GM23338 (cell line): ENCODE measurements at regions not wholly inside any gene's neighbourhood (a gene's known extent, or its start where the extent isn't known, plus 50 kb on each side); places are given as distances from the start of the nearest gene placed in this dataset.

Experiments
- ATAC-seq: fragments of 200-7000 bp; cut with Tn5 transposase; 3 replicates; pipeline ENCODE4 v1.9.1; 2020
- DNase-seq: peaks from one replicate; pipeline ENCODE4 v3.0.0-alpha.2; 2015; ENCODE audit warnings: low spot score
- H2AFZ ChIP-seq: fragments of 200-600 bp; sonication (generic); 2 replicates; pipeline ENCODE4 v1.8.0; 2016; ENCODE audit warnings: antibody characterized with exemption, mild to moderate bottlenecking, moderate library complexity
- H3F3A ChIP-seq: fragments of 200-600 bp; sonication (generic); replicated peaks from 2 replicates; pipeline ENCODE4 v1.8.0; 2017; ENCODE audit warnings: antibody characterized with exemption, mixed run types, low read depth
- H3K27ac ChIP-seq: fragments of 200-600 bp; sonication (generic); 2 replicates; pipeline ENCODE4 v1.6.1; 2016; ENCODE audit warnings: low read depth
- H3K27me3 ChIP-seq: fragments of 200-600 bp; sonication (generic); 2 replicates; pipeline ENCODE4 v1.8.0; 2016; ENCODE audit warnings: mild to moderate bottlenecking, mixed run types, moderate library complexity; ENCODE audit not compliant: insufficient read depth
- H3K36me3 ChIP-seq: fragments of 200-600 bp; sonication (generic); 2 replicates; pipeline ENCODE4 v1.8.0; 2016; ENCODE audit warnings: mild to moderate bottlenecking; ENCODE audit not compliant: insufficient read depth
- H3K4me1 ChIP-seq: fragments of 200-600 bp; sonication (generic); 2 replicates; pipeline ENCODE4 v1.8.0; 2016; ENCODE audit warnings: mild to moderate bottlenecking, moderate library complexity; ENCODE audit not compliant: insufficient read depth
- H3K4me2 ChIP-seq: fragments of 200-600 bp; sonication (generic); 2 replicates; pipeline ENCODE4 v1.7.1; 2017; ENCODE audit warnings: mixed run types
- H3K4me3 ChIP-seq: fragments of 200-600 bp; sonication (generic); 2 replicates; pipeline ENCODE4 v1.6.1; 2016; ENCODE audit warnings: mixed run types
- H3K79me2 ChIP-seq: fragments of 200-600 bp; sonication (generic); replicated peaks from 2 replicates; pipeline ENCODE4 v1.8.0; 2017; ENCODE audit warnings: mild to moderate bottlenecking; ENCODE audit not compliant: insufficient read depth
- H3K9me2 ChIP-seq: fragments of 200-600 bp; sonication (generic); 2 replicates; pipeline ENCODE4 v1.8.0; 2017; ENCODE audit not compliant: insufficient read depth
- H4K20me1 ChIP-seq: fragments of 200-600 bp; sonication (generic); replicated peaks from 2 replicates; pipeline ENCODE4 v1.8.0; 2017; ENCODE audit warnings: mild to moderate bottlenecking; ENCODE audit not compliant: insufficient read depth
- H3K27ac Mint-ChIP-seq: 2 replicates; pipeline ENCODE4 v1.8.0; 2020; ENCODE audit warnings: inconsistent platforms, mild to moderate bottlenecking, moderate library complexity, mixed read lengths
- H3K27me3 Mint-ChIP-seq: 3 replicates; pipeline ENCODE4 v1.8.0; 2022; ENCODE audit warnings: low read depth, mild to moderate bottlenecking, moderate library complexity, mixed read lengths, inconsistent platforms; ENCODE audit not compliant: insufficient read depth, poor library complexity
- H3K36me3 Mint-ChIP-seq: 3 replicates; pipeline ENCODE4 v1.8.0; 2021; ENCODE audit warnings: low read depth, mild to moderate bottlenecking, inconsistent platforms, moderate library complexity, mixed read lengths
- H3K4me1 Mint-ChIP-seq: 3 replicates; pipeline ENCODE4 v1.8.0; 2020; ENCODE audit warnings: mild to moderate bottlenecking, inconsistent platforms, mixed read lengths
- H3K4me3 Mint-ChIP-seq: 3 replicates; pipeline ENCODE4 v1.8.0; 2021; ENCODE audit warnings: moderate library complexity, mild to moderate bottlenecking, inconsistent platforms, mixed read lengths
- H3K9me3 Mint-ChIP-seq: 3 replicates; pipeline ENCODE4 v1.8.0; 2020; ENCODE audit warnings: moderate library complexity, mild to moderate bottlenecking, inconsistent platforms, mixed read lengths
- CREB1 ChIP-seq: fragments of 250-450 bp; sonication (Bioruptor Pico); IDR thresholded peaks from 2 replicates; pipeline ENCODE4 v1.5.0; 2020; ENCODE audit warnings: low read depth, mild to moderate bottlenecking, moderate library complexity
- CTCF ChIP-seq, 2 experiments: fragments of 200-600 bp in 1 of 2; sonication (generic) in 1 of 2; conservative IDR thresholded peaks; 2 replicates each; pipeline versions ENCODE4 v1.5.1 to v1.6.1; 2016 to 2017; ENCODE audit warnings: antibody characterized with exemption in 2 of 2, low read depth in 2 of 2, mild to moderate bottlenecking in 2 of 2, moderate library complexity in 1 of 2
- EZH2 ChIP-seq: fragments of 200-600 bp; sonication (generic); IDR thresholded peaks from one replicate; pipeline ENCODE4 v1.8.0; 2017; ENCODE audit warnings: antibody characterized with exemption, mild to moderate bottlenecking, low read depth; ENCODE audit not compliant: unreplicated experiment
- EZH2phosphoT487 ChIP-seq: fragments of 200-600 bp; sonication (generic); IDR thresholded peaks from one replicate; pipeline ENCODE4 v1.8.1; 2018; ENCODE audit warnings: antibody characterized with exemption; ENCODE audit not compliant: unreplicated experiment
- JUNB ChIP-seq: IDR thresholded peaks from one replicate; pipeline ENCODE4 v1.6.1; 2016; ENCODE audit warnings: antibody characterized with exemption; ENCODE audit not compliant: unreplicated experiment
- NANOG ChIP-seq: IDR thresholded peaks from 2 replicates; pipeline ENCODE4 v1.6.1; 2016; ENCODE audit warnings: antibody characterized with exemption, borderline replicate concordance
- POLR2AphosphoS5 ChIP-seq: IDR thresholded peaks from 2 replicates; pipeline ENCODE4 v1.6.1; 2016; ENCODE audit warnings: antibody characterized with exemption, low read depth
- STAT1 ChIP-seq: IDR thresholded peaks from one replicate; pipeline ENCODE4 v1.6.1; 2016; ENCODE audit warnings: antibody characterized with exemption; ENCODE audit not compliant: unreplicated experiment
- ZNF114 ChIP-seq: fragments of 250-450 bp; sonication (Bioruptor Pico); IDR thresholded peaks from 2 replicates; pipeline ENCODE4 v1.5.0; 2020; ENCODE audit warnings: mild to moderate bottlenecking, moderate library complexity
- ZNF331 ChIP-seq: fragments of 250-450 bp; sonication (Bioruptor Pico); IDR thresholded peaks from 2 replicates; pipeline ENCODE4 v1.5.0; 2020; ENCODE audit warnings: low read depth, mild to moderate bottlenecking, moderate library complexity
- TF ChIP-seq, protein P1 (sequence below): fragments of 250-450 bp; sonication (Bioruptor Pico); IDR thresholded peaks from 2 replicates; pipeline ENCODE4 v1.5.0; 2020; ENCODE audit warnings: mild to moderate bottlenecking, moderate library complexity
- TF ChIP-seq, protein P2 (sequence below): IDR thresholded peaks from 2 replicates; pipeline ENCODE4 v1.6.1; 2016; ENCODE audit warnings: antibody characterized with exemption
- TF ChIP-seq, protein P3 (sequence below): IDR thresholded peaks from one replicate; pipeline ENCODE4 v1.6.1; 2018; ENCODE audit warnings: antibody characterized with exemption; ENCODE audit not compliant: unreplicated experiment

DNA sequence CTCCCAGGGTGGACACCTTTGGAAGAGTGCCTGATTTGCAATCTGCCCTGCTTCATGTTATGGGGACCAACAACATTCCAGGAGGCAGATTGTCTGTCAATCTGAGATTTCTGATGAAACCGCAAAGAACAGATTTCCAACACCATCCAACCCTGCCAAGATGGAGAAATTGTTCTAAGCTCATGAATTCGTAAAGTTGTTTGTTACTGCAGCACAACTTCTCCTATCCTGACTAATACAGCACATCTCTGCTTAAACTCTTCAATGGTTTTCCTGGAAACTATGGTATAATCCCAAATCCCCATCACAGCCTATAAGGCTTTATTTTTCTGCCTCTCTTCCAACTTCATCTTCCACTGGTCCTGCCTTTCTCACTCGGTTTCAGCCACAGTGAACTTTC lies 210.3 kb upstream of the TSHZ3 start:
- Histone ChIP-seq H3K36me3 (no peaks in the 10 kb centered on the region; the same call in 1 of the 2 replicates), H3K4me3 (no peak overlapping the region), H3K27me3 (no peaks in the 10 kb centered on the region), H3K4me2 (no peak overlapping the region), H3K27ac (no peak overlapping the region), H3K79me2 (no peaks in the 10 kb centered on the region), H3K4me1 (no peaks in the 10 kb centered on the region; the same call in 1 of the 2 replicates), H3F3A (no peaks in the 10 kb centered on the region), H4K20me1 (no peaks in the 10 kb centered on the region), H2AFZ (no peak overlapping the region), H3K9me2 (0 out of 2 replicates have a peak, but pooled peaks cover 4% of the 10 kb centered on the region)
- peaks cover 6% of the 10 kb centered on the region for H3K4me1 Mint-ChIP-seq
- ATAC-seq: no peak
- no peak for DNase-seq
- peaks cover 27% of the 10 kb centered on the region for H3K9me3 Mint-ChIP-seq
- TF ChIP-seq, protein P1, sequence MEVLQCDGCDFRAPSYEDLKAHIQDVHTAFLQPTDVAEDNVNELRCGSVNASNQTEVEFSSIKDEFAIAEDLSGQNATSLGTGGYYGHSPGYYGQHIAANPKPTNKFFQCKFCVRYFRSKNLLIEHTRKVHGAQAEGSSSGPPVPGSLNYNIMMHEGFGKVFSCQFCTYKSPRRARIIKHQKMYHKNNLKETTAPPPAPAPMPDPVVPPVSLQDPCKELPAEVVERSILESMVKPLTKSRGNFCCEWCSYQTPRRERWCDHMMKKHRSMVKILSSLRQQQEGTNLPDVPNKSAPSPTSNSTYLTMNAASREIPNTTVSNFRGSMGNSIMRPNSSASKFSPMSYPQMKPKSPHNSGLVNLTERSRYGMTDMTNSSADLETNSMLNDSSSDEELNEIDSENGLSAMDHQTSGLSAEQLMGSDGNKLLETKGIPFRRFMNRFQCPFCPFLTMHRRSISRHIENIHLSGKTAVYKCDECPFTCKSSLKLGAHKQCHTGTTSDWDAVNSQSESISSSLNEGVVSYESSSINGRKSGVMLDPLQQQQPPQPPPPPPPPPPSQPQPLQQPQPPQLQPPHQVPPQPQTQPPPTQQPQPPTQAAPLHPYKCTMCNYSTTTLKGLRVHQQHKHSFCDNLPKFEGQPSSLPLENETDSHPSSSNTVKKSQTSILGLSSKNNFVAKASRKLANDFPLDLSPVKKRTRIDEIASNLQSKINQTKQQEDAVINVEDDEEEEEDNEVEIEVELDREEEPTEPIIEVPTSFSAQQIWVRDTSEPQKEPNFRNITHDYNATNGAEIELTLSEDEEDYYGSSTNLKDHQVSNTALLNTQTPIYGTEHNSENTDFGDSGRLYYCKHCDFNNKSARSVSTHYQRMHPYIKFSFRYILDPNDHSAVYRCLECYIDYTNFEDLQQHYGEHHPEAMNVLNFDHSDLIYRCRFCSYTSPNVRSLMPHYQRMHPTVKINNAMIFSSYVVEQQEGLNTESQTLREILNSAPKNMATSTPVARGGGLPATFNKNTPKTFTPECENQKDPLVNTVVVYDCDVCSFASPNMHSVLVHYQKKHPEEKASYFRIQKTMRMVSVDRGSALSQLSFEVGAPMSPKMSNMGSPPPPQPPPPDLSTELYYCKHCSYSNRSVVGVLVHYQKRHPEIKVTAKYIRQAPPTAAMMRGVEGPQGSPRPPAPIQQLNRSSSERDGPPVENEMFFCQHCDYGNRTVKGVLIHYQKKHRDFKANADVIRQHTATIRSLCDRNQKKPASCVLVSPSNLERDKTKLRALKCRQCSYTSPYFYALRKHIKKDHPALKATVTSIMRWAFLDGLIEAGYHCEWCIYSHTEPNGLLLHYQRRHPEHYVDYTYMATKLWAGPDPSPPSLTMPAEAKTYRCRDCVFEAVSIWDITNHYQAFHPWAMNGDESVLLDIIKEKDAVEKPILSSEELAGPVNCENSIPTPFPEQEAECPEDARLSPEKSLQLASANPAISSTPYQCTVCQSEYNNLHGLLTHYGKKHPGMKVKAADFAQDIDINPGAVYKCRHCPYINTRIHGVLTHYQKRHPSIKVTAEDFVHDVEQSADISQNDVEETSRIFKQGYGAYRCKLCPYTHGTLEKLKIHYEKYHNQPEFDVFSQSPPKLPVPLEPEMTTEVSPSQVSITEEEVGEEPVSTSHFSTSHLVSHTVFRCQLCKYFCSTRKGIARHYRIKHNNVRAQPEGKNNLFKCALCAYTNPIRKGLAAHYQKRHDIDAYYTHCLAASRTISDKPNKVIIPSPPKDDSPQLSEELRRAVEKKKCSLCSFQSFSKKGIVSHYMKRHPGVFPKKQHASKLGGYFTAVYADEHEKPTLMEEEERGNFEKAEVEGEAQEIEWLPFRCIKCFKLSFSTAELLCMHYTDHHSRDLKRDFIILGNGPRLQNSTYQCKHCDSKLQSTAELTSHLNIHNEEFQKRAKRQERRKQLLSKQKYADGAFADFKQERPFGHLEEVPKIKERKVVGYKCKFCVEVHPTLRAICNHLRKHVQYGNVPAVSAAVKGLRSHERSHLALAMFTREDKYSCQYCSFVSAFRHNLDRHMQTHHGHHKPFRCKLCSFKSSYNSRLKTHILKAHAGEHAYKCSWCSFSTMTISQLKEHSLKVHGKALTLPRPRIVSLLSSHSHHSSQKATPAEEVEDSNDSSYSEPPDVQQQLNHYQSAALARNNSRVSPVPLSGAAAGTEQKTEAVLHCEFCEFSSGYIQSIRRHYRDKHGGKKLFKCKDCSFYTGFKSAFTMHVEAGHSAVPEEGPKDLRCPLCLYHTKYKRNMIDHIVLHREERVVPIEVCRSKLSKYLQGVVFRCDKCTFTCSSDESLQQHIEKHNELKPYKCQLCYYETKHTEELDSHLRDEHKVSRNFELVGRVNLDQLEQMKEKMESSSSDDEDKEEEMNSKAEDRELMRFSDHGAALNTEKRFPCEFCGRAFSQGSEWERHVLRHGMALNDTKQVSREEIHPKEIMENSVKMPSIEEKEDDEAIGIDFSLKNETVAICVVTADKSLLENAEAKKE (CRISPR knock-in tag): no peak
- TF ChIP-seq STAT1 (no peak), POLR2AphosphoS5 (no peak), JUNB (no peak), EZH2phosphoT487 (no peak), ZNF331 (CRISPR knock-in tag) (no peak), NANOG (no peak), EZH2 (no peak), CREB1 (CRISPR knock-in tag) (no peak), CTCF (conservative IDR thresholded peaks at IDR 0.05; ENCODE audit: low read depth in 2 of 2) (no peak), ZNF114 (CRISPR knock-in tag) (no peak)
- TF ChIP-seq, protein P2, sequence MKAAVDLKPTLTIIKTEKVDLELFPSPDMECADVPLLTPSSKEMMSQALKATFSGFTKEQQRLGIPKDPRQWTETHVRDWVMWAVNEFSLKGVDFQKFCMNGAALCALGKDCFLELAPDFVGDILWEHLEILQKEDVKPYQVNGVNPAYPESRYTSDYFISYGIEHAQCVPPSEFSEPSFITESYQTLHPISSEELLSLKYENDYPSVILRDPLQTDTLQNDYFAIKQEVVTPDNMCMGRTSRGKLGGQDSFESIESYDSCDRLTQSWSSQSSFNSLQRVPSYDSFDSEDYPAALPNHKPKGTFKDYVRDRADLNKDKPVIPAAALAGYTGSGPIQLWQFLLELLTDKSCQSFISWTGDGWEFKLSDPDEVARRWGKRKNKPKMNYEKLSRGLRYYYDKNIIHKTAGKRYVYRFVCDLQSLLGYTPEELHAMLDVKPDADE: no peak
- TF ChIP-seq, protein P3, sequence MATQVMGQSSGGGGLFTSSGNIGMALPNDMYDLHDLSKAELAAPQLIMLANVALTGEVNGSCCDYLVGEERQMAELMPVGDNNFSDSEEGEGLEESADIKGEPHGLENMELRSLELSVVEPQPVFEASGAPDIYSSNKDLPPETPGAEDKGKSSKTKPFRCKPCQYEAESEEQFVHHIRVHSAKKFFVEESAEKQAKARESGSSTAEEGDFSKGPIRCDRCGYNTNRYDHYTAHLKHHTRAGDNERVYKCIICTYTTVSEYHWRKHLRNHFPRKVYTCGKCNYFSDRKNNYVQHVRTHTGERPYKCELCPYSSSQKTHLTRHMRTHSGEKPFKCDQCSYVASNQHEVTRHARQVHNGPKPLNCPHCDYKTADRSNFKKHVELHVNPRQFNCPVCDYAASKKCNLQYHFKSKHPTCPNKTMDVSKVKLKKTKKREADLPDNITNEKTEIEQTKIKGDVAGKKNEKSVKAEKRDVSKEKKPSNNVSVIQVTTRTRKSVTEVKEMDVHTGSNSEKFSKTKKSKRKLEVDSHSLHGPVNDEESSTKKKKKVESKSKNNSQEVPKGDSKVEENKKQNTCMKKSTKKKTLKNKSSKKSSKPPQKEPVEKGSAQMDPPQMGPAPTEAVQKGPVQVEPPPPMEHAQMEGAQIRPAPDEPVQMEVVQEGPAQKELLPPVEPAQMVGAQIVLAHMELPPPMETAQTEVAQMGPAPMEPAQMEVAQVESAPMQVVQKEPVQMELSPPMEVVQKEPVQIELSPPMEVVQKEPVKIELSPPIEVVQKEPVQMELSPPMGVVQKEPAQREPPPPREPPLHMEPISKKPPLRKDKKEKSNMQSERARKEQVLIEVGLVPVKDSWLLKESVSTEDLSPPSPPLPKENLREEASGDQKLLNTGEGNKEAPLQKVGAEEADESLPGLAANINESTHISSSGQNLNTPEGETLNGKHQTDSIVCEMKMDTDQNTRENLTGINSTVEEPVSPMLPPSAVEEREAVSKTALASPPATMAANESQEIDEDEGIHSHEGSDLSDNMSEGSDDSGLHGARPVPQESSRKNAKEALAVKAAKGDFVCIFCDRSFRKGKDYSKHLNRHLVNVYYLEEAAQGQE: no peak
- H3K4me3 Mint-ChIP-seq: no peak overlapping the region
- H3K36me3 Mint-ChIP-seq: peaks cover 6% of the 10 kb centered on the region
- peaks cover 1% of the 10 kb centered on the region for H3K27me3 Mint-ChIP-seq
- no peak overlapping the region for H3K27ac Mint-ChIP-seq
